Esophagus muscularis mucosa (tissue), 4 donors: ENCODE measurements at regions not wholly inside any gene's neighbourhood (a gene's known extent, or its start where the extent isn't known, plus 50 kb on each side); places are given as distances from the start of the nearest gene placed in this dataset.

ENCODE experiments used
- DNase-seq: peaks from one replicate; pipeline ENCODE4 v3.0.0-alpha.2; 2017; ENCODE audit errors: extremely low spot score
- H3K27ac ChIP-seq, 4 donors: fragments of 200-600 bp; sonication (generic); replicated peaks in 1 of 4; 1 replicate in 3 of 4; 2 replicates in 1 of 4; pipeline ENCODE4 v1.5.1; 2016 to 2019; ENCODE audit warnings: mild to moderate bottlenecking in 1 of 4
- H3K27me3 ChIP-seq, 4 donors: fragments of 200-600 bp; sonication (generic); one replicate each; pipeline versions ENCODE4 v1.5.1 to v1.6.0; 2016 to 2019
- H3K36me3 ChIP-seq, 4 donors: fragments of 200-600 bp; sonication (generic); one replicate each; pipeline ENCODE4 v1.5.1; 2016 to 2019
- H3K4me1 ChIP-seq, 4 donors: fragments of 200-600 bp; sonication (generic); one replicate each; pipeline ENCODE4 v1.5.1; 2016 to 2019
- H3K4me3 ChIP-seq, 4 donors: fragments of 200-600 bp; sonication (generic); 1 replicate in 2 of 4; 2 replicates in 2 of 4; pipeline ENCODE4 v1.5.1; 2016 to 2019; ENCODE audit warnings: mild to moderate bottlenecking in 4 of 4, moderate library complexity in 1 of 4
- H3K9me3 ChIP-seq, 4 donors: fragments of 200-600 bp; sonication (generic); 1 replicate in 3 of 4; 2 replicates in 1 of 4; pipeline ENCODE4 v1.5.1; 2016 to 2019
- CTCF ChIP-seq, 3 experiments: fragments of 200-600 bp in 2 of 3; fragments of 450-650 bp in 1 of 3; sonication (generic) in 2 of 3; IDR thresholded peaks; one replicate each; pipeline ENCODE4 v1.5.1; 2017 to 2019; ENCODE audit warnings: antibody characterized with exemption in 3 of 3, mild to moderate bottlenecking in 2 of 3, moderate library complexity in 1 of 3
- EP300 ChIP-seq: sonication (generic); formaldehyde crosslinking; IDR thresholded peaks from one replicate; pipeline ENCODE4 v1.6.1; 2017; ENCODE audit warnings: antibody characterized with exemption
- POLR2A ChIP-seq: fragments of 450-650 bp; IDR thresholded peaks from one replicate; pipeline ENCODE4 v1.6.1; 2017; ENCODE audit warnings: antibody characterized with exemption, moderate library complexity, mild to moderate bottlenecking, low read depth
- POLR2AphosphoS5 ChIP-seq, 2 donors: sonication (generic); formaldehyde crosslinking; IDR thresholded peaks; one replicate each; pipeline ENCODE4 v1.6.1; 2017; ENCODE audit warnings: antibody characterized with exemption in 2 of 2
- WGBS: methylation state at CpG from one replicate; pipeline ENCODE4 v1.1.5; 2018; 5-methylcytosine and 5-hydroxymethylcytosine counted together
- intact Hi-C: fragments of 100-400 bp; cut with DNase I; formaldehyde crosslinking; loops from one replicate; pipeline ENCODE4 v1.15.1; 2023

GRCh38 chr6:10221178-10221577 is 193.7 kb downstream of the TFAP2A start:
- DNase-seq, result no peak
- H3K4me3 ChIP-seq, result no peak overlapping the region
- intact Hi-C loops, result no loop called here
- H3K4me1 ChIP-seq, result no peaks in the 10 kb centered on the region
- 43% methylated on average over 5 of the region's 5 CpGs for WGBS
- no peak overlapping the region for H3K27ac ChIP-seq
- no peaks in the 10 kb centered on the region for H3K36me3 ChIP-seq
- TF ChIP-seq POLR2AphosphoS5 (IDR thresholded peaks at IDR 0.05) (no peak), EP300 (no peak), CTCF (IDR thresholded peaks at IDR 0.05) (no peak), POLR2A (no peak)
- H3K27me3 ChIP-seq, result no peaks in the 10 kb centered on the region
- H3K9me3 ChIP-seq, result no peaks in the 10 kb centered on the region

GRCh38 chr6:10219510-10219909 is 195.4 kb downstream of the TFAP2A start:
- Histone ChIP-seq H3K4me1 (no peaks in the 10 kb centered on the region), H3K4me3 (no peak overlapping the region), H3K9me3 (no peaks in the 10 kb centered on the region), H3K36me3 (no peaks in the 10 kb centered on the region), H3K27ac (no peak overlapping the region), H3K27me3 (no peaks in the 10 kb centered on the region)
- DNase-seq, result no peak
- WGBS, result 87% methylated on average over 2 of the region's 2 CpGs
- intact Hi-C loops, result no loop called here
- TF ChIP-seq POLR2A, result no peak
- TF ChIP-seq EP300, result no peak
- no peak for TF ChIP-seq POLR2AphosphoS5 (IDR thresholded peaks at IDR 0.05)
- no peak for TF ChIP-seq CTCF (IDR thresholded peaks at IDR 0.05)

GRCh38 chr6:10217111-10217510 is 197.8 kb downstream of the TFAP2A start:
- Histone ChIP-seq H3K27ac (no peak overlapping the region), H3K27me3 (no peaks in the 10 kb centered on the region), H3K9me3 (no peaks in the 10 kb centered on the region), H3K4me3 (no peak overlapping the region), H3K36me3 (no peaks in the 10 kb centered on the region), H3K4me1 (no peaks in the 10 kb centered on the region)
- intact Hi-C loops, result no loop called here
- TF ChIP-seq EP300, result no peak
- no peak for TF ChIP-seq POLR2A
- TF ChIP-seq POLR2AphosphoS5 (IDR thresholded peaks at IDR 0.05), result no peak
- WGBS, result 80% methylated on average over 5 of the region's 5 CpGs
- DNase-seq, result no peak

GRCh38 chr6:10215326-10216110 is 199.4 kb downstream of the TFAP2A start:
- TF ChIP-seq POLR2AphosphoS5 (IDR thresholded peaks at IDR 0.05), result no peak
- no peaks in the 10 kb centered on the region for H3K27me3 ChIP-seq
- no peaks in the 10 kb centered on the region for H3K9me3 ChIP-seq
- no peak overlapping the region for H3K27ac ChIP-seq
- intact Hi-C loops, result no loop called here
- H3K4me3 ChIP-seq, result no peak overlapping the region
- WGBS, result 76% methylated on average over 7 of the region's 7 CpGs
- DNase-seq, result no peak
- H3K36me3 ChIP-seq, result no peaks in the 10 kb centered on the region
- no peaks in the 10 kb centered on the region for H3K4me1 ChIP-seq

GRCh38 chr6:10210052-10210451 is 204.8 kb downstream of the TFAP2A start:
- intact Hi-C loops, result no loop called here

More at GRCh38 chr6:10210052-10210451, 204.8 kb downstream of the TFAP2A start:
- WGBS, result 52% methylated on average over 2 of the region's 2 CpGs
- no peak for DNase-seq
- no peaks in the 10 kb centered on the region for H3K9me3 ChIP-seq
- TF ChIP-seq CTCF (IDR thresholded peaks at IDR 0.05) (no peak), POLR2A (no peak), EP300 (no peak), POLR2AphosphoS5 (IDR thresholded peaks at IDR 0.05) (no peak)
- H3K27me3 ChIP-seq, result no peaks in the 10 kb centered on the region
- no peak overlapping the region for H3K4me3 ChIP-seq
- H3K4me1 ChIP-seq, result peaks cover 0 to 5% (median 0%) of the 10 kb centered on the region in 4 donors
- no peaks in the 10 kb centered on the region for H3K36me3 ChIP-seq
- no peak overlapping the region for H3K27ac ChIP-seq
